ENCODE measurements at regions not wholly inside any gene's neighbourhood (a gene's known extent, or its start where the extent isn't known, plus 50 kb on each side); places are given as distances from the start of the nearest gene placed in this dataset.

DNA sequence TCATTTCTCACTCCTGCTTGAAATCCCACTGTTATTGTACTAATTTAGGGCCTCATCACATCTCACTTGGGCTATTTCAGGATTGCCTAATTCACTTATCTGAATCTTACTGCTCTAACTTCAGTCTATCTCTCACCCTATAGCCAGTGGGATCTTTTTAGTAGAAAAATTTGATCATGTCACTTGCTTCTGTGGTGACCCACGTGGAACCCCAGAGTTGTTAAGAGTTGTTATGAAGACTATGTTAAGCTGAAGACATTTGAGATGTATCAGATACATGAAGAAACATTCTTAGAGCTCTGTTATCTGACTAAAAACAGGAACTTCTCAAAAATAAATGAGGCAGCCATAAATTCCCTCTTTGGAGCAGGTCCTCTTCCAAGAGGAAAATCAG is 1375.6 kb upstream of the TENM4 start:
- no peaks in the 10 kb centered on the region for H3K4me1 ChIP-seq
- no peaks in the 10 kb centered on the region for H3K9me3 ChIP-seq
- WGBS, 2 donors, result 48 to 59% methylated on average over 1 of the region's 1 CpG
- DNase-seq, result no peak
- no peak overlapping the region for H3K4me3 ChIP-seq
- H3K27me3 ChIP-seq, result no peaks in the 10 kb centered on the region
- TF ChIP-seq POLR2A (IDR thresholded peaks at IDR 0.05) (no peak), EP300 (IDR thresholded peaks at IDR 0.05) (no peak), POLR2AphosphoS5 (IDR thresholded peaks at IDR 0.05) (no peak)
- TF ChIP-seq, protein P1, sequence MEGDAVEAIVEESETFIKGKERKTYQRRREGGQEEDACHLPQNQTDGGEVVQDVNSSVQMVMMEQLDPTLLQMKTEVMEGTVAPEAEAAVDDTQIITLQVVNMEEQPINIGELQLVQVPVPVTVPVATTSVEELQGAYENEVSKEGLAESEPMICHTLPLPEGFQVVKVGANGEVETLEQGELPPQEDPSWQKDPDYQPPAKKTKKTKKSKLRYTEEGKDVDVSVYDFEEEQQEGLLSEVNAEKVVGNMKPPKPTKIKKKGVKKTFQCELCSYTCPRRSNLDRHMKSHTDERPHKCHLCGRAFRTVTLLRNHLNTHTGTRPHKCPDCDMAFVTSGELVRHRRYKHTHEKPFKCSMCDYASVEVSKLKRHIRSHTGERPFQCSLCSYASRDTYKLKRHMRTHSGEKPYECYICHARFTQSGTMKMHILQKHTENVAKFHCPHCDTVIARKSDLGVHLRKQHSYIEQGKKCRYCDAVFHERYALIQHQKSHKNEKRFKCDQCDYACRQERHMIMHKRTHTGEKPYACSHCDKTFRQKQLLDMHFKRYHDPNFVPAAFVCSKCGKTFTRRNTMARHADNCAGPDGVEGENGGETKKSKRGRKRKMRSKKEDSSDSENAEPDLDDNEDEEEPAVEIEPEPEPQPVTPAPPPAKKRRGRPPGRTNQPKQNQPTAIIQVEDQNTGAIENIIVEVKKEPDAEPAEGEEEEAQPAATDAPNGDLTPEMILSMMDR (IDR thresholded peaks at IDR 0.05), result no peak
- no peak overlapping the region for H3K27ac ChIP-seq
- intact Hi-C loops (cut with DNase I), result no loop called here
- H3K36me3 ChIP-seq, result no peaks in the 10 kb centered on the region

DNA sequence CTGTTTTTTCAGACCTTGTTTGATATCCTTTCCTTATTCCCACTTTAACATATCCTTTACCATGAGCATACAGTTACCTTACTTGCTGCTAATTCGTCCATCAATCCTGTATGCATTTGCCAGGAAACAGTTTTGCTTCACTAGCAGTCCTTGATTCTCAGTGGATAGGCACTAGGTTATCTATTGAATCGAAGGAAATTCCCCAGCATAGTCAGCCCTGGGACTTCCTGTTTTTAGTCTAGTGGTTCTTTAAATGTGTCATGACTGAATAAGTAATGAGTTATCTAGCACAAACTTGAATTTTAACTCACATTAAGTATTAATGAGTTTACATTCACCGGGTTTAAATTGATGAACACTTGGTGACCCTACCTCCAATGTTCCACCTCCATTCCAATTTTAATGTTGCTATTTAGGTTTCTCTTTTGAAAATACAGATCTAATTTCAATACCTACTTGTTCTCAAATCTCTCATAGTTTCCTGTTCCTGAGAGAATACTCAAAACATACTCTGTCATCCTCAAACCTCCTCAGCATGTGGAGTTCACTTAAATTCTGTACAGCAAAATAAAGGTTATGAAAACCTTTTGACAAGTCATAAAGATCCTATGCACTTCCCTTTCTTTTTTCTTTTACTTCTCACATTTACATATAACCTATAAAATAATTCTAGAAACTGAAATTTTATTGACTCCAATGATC is 1375.1 kb upstream of the TENM4 start:
- Histone ChIP-seq H3K4me1 (no peaks in the 10 kb centered on the region), H3K27me3 (no peaks in the 10 kb centered on the region), H3K4me3 (no peak overlapping the region), H3K27ac (no peak overlapping the region), H3K36me3 (no peaks in the 10 kb centered on the region), H3K9me3 (no peaks in the 10 kb centered on the region)
- no peak for DNase-seq
- 51 to 68% methylated on average over 3 of the region's 3 CpGs for WGBS, 2 donors
- intact Hi-C loops (cut with DNase I), result no loop called here
- TF ChIP-seq, protein P1 (IDR thresholded peaks at IDR 0.05), result no peak
- TF ChIP-seq EP300 (IDR thresholded peaks at IDR 0.05), result no peak
- TF ChIP-seq POLR2AphosphoS5 (IDR thresholded peaks at IDR 0.05), result no peak
- TF ChIP-seq POLR2A (IDR thresholded peaks at IDR 0.05), result no peak

DNA sequence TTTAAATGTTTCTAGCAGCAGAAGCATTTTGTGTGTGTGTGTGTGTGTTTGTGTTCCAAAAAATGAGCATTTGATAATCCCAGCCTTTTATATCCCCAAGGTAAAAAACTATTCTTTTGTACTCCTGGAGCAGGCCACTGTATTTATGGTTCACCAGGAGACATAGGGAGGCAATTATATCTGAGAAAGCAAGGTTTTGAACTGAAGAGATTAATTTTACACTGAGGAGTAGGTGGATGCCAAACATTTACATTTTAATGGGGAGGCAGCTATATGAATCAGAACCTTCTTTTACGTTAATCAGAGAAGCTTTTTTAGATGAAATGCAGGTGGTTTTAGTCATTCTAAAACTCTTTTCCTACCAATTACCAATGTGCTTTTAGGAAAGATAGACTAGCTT is 1374.0 kb upstream of the TENM4 start:
- no peak for DNase-seq
- H3K27me3 ChIP-seq, result no peaks in the 10 kb centered on the region
- TF ChIP-seq, protein P1 (IDR thresholded peaks at IDR 0.05), result no peak
- no peak for TF ChIP-seq EP300 (IDR thresholded peaks at IDR 0.05)
- TF ChIP-seq POLR2AphosphoS5 (IDR thresholded peaks at IDR 0.05), result no peak
- no peak for TF ChIP-seq POLR2A (IDR thresholded peaks at IDR 0.05)
- no peaks in the 10 kb centered on the region for H3K36me3 ChIP-seq
- no peak overlapping the region for H3K4me3 ChIP-seq
- H3K27ac ChIP-seq, result no peak overlapping the region
- intact Hi-C loops (cut with DNase I), result no loop called here
- WGBS, 2 donors, result 83 to 89% methylated on average over 1 of the region's 1 CpG
- H3K4me1 ChIP-seq, result no peaks in the 10 kb centered on the region
- no peaks in the 10 kb centered on the region for H3K9me3 ChIP-seq

DNA sequence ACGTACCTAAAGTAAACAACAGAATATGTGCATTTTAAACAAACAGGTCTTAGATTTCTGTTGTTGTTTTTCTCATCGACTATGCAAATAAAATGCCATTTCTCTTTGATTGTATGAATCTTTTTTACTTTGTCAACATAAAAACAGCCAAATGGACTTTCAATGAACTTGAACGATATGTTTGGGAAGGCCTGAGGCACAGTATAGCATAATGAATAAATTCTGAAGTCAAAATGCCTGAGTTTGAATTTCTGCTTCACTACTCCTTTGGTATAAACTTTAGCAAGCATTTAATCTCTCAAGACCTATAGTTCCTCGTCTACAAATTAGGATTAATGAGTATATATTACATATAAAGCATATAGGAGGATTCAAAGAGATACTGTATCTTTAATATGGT is 1369.9 kb upstream of the TENM4 start:
- WGBS, 2 donors, result 64 to 72% methylated on average over 4 of the region's 4 CpGs
- Histone ChIP-seq H3K27me3 (no peaks in the 10 kb centered on the region), H3K4me1 (no peaks in the 10 kb centered on the region), H3K9me3 (no peaks in the 10 kb centered on the region), H3K4me3 (no peak overlapping the region), H3K36me3 (no peaks in the 10 kb centered on the region), H3K27ac (no peak overlapping the region)
- TF ChIP-seq POLR2A (IDR thresholded peaks at IDR 0.05) (no peak), EP300 (IDR thresholded peaks at IDR 0.05) (no peak)
- TF ChIP-seq, protein P1 (IDR thresholded peaks at IDR 0.05), result no peak
- DNase-seq, result no peak
- intact Hi-C loops (cut with DNase I), result no loop called here

DNA sequence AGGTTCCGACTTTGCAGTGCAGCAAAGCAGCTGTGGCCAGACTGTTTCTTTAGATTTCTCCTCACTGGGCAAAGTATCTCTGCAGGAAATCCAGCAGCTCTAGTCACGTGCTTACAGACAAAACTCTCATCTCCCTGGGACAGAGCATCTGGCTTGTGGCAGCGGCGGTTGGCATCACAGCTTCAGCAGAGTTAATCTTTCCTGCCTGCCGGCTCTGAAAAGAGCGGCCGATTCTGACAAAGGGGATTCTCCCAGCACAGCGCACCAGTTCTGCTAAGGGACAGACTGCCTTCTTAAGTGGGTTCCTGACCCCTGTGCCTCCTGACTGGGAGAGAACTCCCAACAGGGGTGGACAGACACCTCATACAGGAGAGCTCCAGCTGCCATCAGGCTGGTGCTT is 1357.3 kb upstream of the TENM4 start:
- Histone ChIP-seq H3K27ac (no peak overlapping the region), H3K4me3 (no peak overlapping the region), H3K9me3 (peaks cover 0 to 2% (median 0%) of the 10 kb centered on the region in 4 donors), H3K4me1 (no peaks in the 10 kb centered on the region), H3K36me3 (no peaks in the 10 kb centered on the region), H3K27me3 (no peaks in the 10 kb centered on the region)
- intact Hi-C loops (cut with DNase I), result no loop called here
- TF ChIP-seq, protein P1 (IDR thresholded peaks at IDR 0.05), result no peak
- TF ChIP-seq POLR2A (IDR thresholded peaks at IDR 0.05), result no peak
- TF ChIP-seq EP300 (IDR thresholded peaks at IDR 0.05), result no peak
- no peak for TF ChIP-seq POLR2AphosphoS5 (IDR thresholded peaks at IDR 0.05)
- no peak for DNase-seq
- WGBS, 2 donors, result 70 to 74% methylated on average over 8 of the region's 8 CpGs

Measured in sigmoid colon (tissue), 6 donors.